Pancreas (tissue), 10 donors: ENCODE measurements at regions not wholly inside any gene's neighbourhood (a gene's known extent, or its start where the extent isn't known, plus 50 kb on each side); places are given as distances from the start of the nearest gene placed in this dataset.

ENCODE experiments used
- ATAC-seq, 4 donors: fragments of 200-7000 bp; cut with Tn5 transposase; one replicate each; pipeline versions ENCODE4 v1.8.0 to v1.9.1; 2020; ENCODE audit warnings: mild to moderate bottlenecking in 4 of 4, moderate library complexity in 4 of 4
- DNase-seq, 6 donors: peaks; one replicate each; pipeline ENCODE4 v3.0.0-alpha.2; 2020
- FAIRE-seq: peaks from 2 replicates; lab custom pipeline; 2012; peaks lifted over from hg19 to GRCh38; lab: Jason Lieb, UNC
- H3K27ac ChIP-seq, 4 donors: fragments of 200-600 bp; sonication (generic); 1 replicate in 3 of 4; 2 replicates in 1 of 4; pipeline versions ENCODE4 v1.5.0 to v1.8.0; 2020
- H3K27me3 ChIP-seq, 4 donors: fragments of 200-600 bp; one replicate each; pipeline ENCODE4 v1.8.0; 2021
- H3K36me3 ChIP-seq, 3 donors: fragments of 200-600 bp; sonication (generic) in 1 of 3; one replicate each; pipeline versions ENCODE4 v1.5.0 to v1.8.0; 2020 to 2021
- H3K4me1 ChIP-seq, 3 donors: fragments of 200-600 bp; one replicate each; pipeline ENCODE4 v1.8.0; 2021
- H3K4me3 ChIP-seq, 4 donors: fragments of 200-600 bp; sonication (generic) in 2 of 4; one replicate each; pipeline versions ENCODE4 v1.5.0 to v1.8.0; 2020 to 2021
- H3K9me3 ChIP-seq, 4 donors: fragments of 200-600 bp; one replicate each; pipeline ENCODE4 v1.8.0; 2021
- WGBS, 2 donors: extraction: QIAGEN DNeasy Blood & Tissue Kit; methylation state at CpG; one replicate each; pipeline ENCODE4 v1.1.7; 2013; 5-methylcytosine and 5-hydroxymethylcytosine counted together
- intact Hi-C, 3 donors: fragments of 100-400 bp; cut with DNase I; formaldehyde crosslinking; loops; one replicate each; pipeline versions ENCODE4 v1.11.1 to v1.14.2; 2022
- TF ChIP-seq, protein P1 (sequence below), 4 donors: fragments of 200-600 bp; sonication (generic) in 3 of 4; IDR thresholded peaks; one replicate each; pipeline versions ENCODE4 v1.5.0 to v1.8.0; 2021; ENCODE audit warnings: antibody characterized with exemption in 4 of 4
- donor health status: healthy with polysubstance abuse.
- donor health status: DM: no; HTN: no; CAD: no; lungs with moderate emphysema.
- donor health status: DM: no; HTN: no; CAD: no.
- donor health status: control.
- donor health status: control.
- donor health status: Bipolar disorder and iron deficiency.
- donor health status: DM: yes; HTN: yes; CAD: no.
- donor health status: DM: no; HTN: no; CAD: no.
- donor health status: DM: no; HTN: no; CAD: no.
- donor health status: DM: yes; HTN: yes; CAD: no.

DNA sequence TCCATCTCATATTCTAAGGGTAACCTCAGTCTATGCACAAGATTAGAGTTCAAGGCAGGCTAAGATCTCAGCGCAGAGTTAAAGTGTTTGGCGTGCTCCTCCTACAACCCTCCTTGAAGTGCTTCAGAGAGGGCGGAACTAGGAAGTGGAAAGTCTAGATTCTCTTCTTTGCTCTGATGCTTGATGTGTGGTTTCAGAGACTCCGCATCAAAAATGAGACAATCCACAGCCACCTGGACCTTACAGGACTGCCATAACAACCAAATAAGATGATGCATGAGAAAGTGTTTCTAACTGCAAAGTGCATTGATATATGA, 161.3 kb upstream of the ATP11B start:
- H3K36me3 ChIP-seq, result no peaks in the 10 kb centered on the region
- no peaks in the 10 kb centered on the region for H3K27me3 ChIP-seq
- intact Hi-C loops, result no loop called here
- peaks cover 0 to 2% (median under 1%) of the 10 kb centered on the region in 3 donors for H3K4me1 ChIP-seq
- 98% methylated on average over 4 of the region's 4 CpGs for WGBS, 2 donors
- DNase-seq (no peak), ATAC-seq (no peak), FAIRE-seq (no peak)
- TF ChIP-seq, protein P1, sequence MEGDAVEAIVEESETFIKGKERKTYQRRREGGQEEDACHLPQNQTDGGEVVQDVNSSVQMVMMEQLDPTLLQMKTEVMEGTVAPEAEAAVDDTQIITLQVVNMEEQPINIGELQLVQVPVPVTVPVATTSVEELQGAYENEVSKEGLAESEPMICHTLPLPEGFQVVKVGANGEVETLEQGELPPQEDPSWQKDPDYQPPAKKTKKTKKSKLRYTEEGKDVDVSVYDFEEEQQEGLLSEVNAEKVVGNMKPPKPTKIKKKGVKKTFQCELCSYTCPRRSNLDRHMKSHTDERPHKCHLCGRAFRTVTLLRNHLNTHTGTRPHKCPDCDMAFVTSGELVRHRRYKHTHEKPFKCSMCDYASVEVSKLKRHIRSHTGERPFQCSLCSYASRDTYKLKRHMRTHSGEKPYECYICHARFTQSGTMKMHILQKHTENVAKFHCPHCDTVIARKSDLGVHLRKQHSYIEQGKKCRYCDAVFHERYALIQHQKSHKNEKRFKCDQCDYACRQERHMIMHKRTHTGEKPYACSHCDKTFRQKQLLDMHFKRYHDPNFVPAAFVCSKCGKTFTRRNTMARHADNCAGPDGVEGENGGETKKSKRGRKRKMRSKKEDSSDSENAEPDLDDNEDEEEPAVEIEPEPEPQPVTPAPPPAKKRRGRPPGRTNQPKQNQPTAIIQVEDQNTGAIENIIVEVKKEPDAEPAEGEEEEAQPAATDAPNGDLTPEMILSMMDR (IDR thresholded peaks at IDR 0.05), result no peak
- no peaks in the 10 kb centered on the region for H3K9me3 ChIP-seq
- no peak overlapping the region for H3K27ac ChIP-seq
- no peak overlapping the region for H3K4me3 ChIP-seq

DNA sequence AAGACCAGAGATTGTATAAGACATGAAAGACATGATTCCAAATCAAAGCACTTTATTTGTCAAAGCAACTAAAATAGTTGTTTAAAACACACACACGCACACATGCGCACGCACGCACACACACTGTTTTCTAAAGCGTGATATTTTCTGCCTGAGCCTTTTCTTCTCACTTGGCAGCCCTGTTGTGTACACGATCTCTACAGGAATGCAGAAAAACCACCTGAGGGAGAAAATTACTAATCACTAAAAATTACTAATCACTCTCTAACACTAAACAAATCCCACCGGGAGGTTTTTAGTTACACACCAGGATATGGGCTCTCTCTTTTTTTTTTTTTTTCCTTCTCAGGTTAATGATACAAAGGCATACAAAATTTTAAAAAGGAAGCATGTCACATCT, 160.1 kb upstream of the ATP11B start:
- FAIRE-seq (no peak), DNase-seq (no peak), ATAC-seq (peak in 1 of 4 donors; percentile 40)
- Histone ChIP-seq H3K27me3 (no peaks in the 10 kb centered on the region), H3K9me3 (no peaks in the 10 kb centered on the region), H3K36me3 (no peaks in the 10 kb centered on the region), H3K4me3 (no peak overlapping the region), H3K27ac (no peak overlapping the region), H3K4me1 (no peaks in the 10 kb centered on the region)
- TF ChIP-seq, protein P1 (IDR thresholded peaks at IDR 0.05), result no peak
- 59 to 61% methylated on average over 7 of the region's 7 CpGs for WGBS, 2 donors
- intact Hi-C loops, result no loop called here

DNA sequence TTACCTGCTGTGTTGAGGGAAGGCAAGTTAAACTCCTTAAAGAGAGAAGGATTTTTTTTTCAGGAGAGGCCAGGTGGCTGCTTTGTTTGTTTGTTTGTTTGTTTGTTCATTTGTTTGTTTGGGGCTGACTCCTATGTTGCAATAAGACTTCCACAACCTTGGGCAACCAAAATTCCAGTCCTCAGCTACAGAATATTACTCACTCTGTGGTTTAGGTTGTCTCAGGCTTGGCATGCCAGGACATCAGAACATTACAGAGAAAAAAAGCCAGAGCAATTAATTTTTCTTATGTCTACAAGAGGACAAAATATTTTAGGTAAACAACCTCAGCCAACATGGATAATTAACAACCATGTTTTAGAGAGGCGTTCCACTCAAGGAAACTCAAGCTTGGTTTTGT, 156.7 kb upstream of the ATP11B start:
- ATAC-seq (no peak), DNase-seq (no peak), FAIRE-seq (no peak)
- Histone ChIP-seq H3K4me1 (no peaks in the 10 kb centered on the region), H3K27ac (no peak overlapping the region), H3K27me3 (no peaks in the 10 kb centered on the region), H3K4me3 (no peak overlapping the region), H3K9me3 (no peaks in the 10 kb centered on the region), H3K36me3 (no peaks in the 10 kb centered on the region)
- 45 to 56% methylated on average over 1 of the region's 1 CpG for WGBS, 2 donors
- intact Hi-C loops, result no loop called here
- TF ChIP-seq, protein P1 (IDR thresholded peaks at IDR 0.05), result no peak

DNA sequence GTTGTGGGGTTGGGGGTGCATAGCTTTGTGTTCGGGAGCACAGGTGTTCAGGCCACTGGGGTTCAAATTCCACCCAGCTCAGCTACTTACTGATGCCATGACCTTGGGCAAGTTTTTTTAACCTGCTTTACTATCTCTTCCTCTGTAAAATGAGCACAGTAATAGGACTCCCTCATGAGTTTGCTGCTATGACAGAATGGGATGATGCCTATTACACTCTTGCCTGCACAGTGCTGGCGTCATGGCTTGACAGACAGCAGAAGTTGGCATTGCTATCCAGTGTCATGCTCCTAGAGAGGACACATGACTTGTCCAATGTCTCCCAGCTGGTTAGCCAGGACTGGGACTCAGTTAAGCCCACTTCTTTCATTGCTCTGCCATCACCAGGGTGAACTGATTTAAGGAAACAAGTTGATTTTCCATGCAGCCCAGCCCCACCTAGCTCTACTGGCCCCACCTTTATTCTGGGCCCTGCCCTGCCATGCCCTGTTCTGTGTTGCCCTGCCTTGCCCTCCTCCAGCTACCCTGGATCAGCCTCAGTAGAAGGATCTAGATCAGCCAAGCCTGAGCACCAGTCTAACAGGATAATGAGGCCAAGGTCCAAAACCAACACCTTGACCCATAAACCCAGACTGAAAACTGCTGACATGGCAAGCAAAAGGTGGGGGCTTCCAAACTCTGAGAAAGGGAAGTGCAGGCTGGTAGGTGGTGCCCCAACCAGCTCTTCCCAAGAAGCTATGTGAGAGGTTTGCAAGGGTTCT, 155.8 kb upstream of the ATP11B start:
- H3K36me3 ChIP-seq, result no peaks in the 10 kb centered on the region
- no peaks in the 10 kb centered on the region for H3K9me3 ChIP-seq
- TF ChIP-seq, protein P1 (IDR thresholded peaks at IDR 0.05), result no peak
- WGBS, 2 donors, result 51 to 56% methylated on average over 2 of the region's 2 CpGs
- H3K4me1 ChIP-seq, result no peaks in the 10 kb centered on the region
- intact Hi-C loops, result no loop called here
- DNase-seq (no peak), ATAC-seq (no peak), FAIRE-seq (no peak)
- no peak overlapping the region for H3K4me3 ChIP-seq
- H3K27me3 ChIP-seq, result no peaks in the 10 kb centered on the region
- no peak overlapping the region for H3K27ac ChIP-seq

DNA sequence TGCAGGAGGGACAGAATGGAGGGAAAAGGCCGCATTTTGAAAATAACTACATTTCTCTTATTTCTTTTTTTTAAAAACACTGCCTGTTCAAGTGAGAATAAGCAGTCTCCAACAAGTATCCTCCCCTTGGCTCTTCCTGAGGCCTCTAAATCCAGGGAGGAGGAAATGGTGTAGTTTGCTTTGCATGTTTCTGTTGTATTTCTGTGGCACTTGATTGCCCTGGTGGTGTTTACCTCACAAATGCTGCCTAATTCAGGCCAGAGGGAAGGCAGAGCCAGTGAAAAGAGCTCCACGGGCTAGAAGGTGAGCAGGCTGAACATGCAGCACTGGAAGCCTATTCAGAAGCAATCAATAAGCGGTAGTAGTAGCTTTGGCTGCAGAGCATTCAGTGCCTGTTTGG, 149.3 kb upstream of the ATP11B start:
- Histone ChIP-seq H3K4me1 (no peaks in the 10 kb centered on the region), H3K36me3 (no peaks in the 10 kb centered on the region), H3K4me3 (no peak overlapping the region), H3K27me3 (no peaks in the 10 kb centered on the region), H3K27ac (no peak overlapping the region), H3K9me3 (no peaks in the 10 kb centered on the region)
- ATAC-seq (no peak), DNase-seq (no peak), FAIRE-seq (no peak)
- TF ChIP-seq, protein P1 (IDR thresholded peaks at IDR 0.05), result no peak
- WGBS, 2 donors, result 75 to 87% methylated on average over 3 of the region's 3 CpGs
- intact Hi-C loops, result no loop called here
